ENCODE measurements at regions not wholly inside any gene's neighbourhood (a gene's known extent, or its start where the extent isn't known, plus 50 kb on each side); places are given as distances from the start of the nearest gene placed in this dataset.

DNA sequence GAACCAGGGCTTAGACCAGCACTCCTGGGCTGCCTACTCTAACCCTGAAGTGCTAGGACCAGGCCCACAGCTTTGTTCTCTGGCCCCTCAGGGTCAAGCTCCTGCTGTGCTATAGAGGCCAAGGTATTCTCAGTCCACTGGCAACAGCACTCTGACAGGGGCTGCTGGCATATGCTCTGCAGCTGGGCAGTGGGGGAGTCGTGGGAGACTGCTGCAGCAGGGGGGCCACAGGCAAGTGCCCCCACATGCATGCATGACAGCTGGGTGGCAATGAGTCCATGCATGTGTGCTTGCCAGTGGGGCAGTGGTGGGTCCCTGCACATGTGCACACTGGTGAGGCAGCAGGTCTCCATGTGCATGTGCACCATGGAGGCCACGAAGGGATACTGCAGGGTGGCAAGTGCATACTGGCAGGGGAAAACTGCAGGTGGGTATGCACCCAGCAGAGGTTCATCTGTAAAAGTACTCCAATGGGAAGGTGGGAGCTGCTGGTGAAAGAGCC lies 364.9 kb upstream of the IRAK1BP1 start:
- DNase-seq (ENCODE audit: extremely low spot score): no peak
- TF ChIP-seq BHLHE40 (IDR thresholded peaks at IDR 0.05; ENCODE audit: borderline replicate concordance): no peak
- TF ChIP-seq ARNT (IDR thresholded peaks at IDR 0.05): no peak
- no peak for TF ChIP-seq ELF4 (IDR thresholded peaks at IDR 0.05)
- ChIA-PET CTCF (no interaction called here), POLR2A (no interaction called here)

DNA sequence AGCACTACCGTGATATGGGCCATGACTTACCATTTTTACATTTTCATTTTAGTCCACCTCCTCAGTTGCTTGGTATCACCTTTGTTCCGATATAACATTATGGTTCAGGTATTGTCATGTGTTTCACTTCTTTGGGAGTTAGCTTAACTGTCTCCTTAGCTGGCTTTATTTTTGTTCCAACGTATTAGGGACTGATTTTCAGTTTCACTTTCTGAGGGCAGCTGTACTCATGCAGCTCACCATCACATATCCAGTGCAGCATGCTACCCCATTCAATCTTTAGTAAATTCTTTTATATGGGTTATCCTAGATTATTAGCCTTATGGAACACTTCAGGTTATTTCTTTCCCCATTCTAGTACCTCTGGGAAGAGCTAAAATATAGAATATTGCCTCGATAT lies 362.2 kb upstream of the IRAK1BP1 start:
- DNase-seq (ENCODE audit: extremely low spot score): no peak
- CTCF ChIA-PET: no interaction called here
- TF ChIP-seq CTBP1 (IDR thresholded peaks at IDR 0.05; ENCODE audit: borderline replicate concordance) (no peak), TARDBP (IDR thresholded peaks at IDR 0.05) (no peak), SP1 (IDR thresholded peaks at IDR 0.05) (no peak), FOXK2 (IDR thresholded peaks at IDR 0.05) (no peak), SUZ12 (IDR thresholded peaks at IDR 0.05) (no peak), ZNF384 (IDR thresholded peaks at IDR 0.05) (no peak), HDGF (IDR thresholded peaks at IDR 0.05; ENCODE audit: borderline replicate concordance) (no peak), L3MBTL2 (conservative IDR thresholded peaks at IDR 0.05) (no peak), FOXA1 (IDR thresholded peaks at IDR 0.05) (no peak), ELF4 (IDR thresholded peaks at IDR 0.05) (no peak), FOXM1 (IDR thresholded peaks at IDR 0.05; ENCODE audit: borderline replicate concordance) (no peak), BHLHE40 (IDR thresholded peaks at IDR 0.05; ENCODE audit: borderline replicate concordance) (no peak), ARNT (IDR thresholded peaks at IDR 0.05) (no peak), NFRKB (IDR thresholded peaks at IDR 0.05) (no peak), LEF1 (IDR thresholded peaks at IDR 0.05; ENCODE audit: borderline replicate concordance) (no peak)
- TF ChIP-seq, protein P1, sequence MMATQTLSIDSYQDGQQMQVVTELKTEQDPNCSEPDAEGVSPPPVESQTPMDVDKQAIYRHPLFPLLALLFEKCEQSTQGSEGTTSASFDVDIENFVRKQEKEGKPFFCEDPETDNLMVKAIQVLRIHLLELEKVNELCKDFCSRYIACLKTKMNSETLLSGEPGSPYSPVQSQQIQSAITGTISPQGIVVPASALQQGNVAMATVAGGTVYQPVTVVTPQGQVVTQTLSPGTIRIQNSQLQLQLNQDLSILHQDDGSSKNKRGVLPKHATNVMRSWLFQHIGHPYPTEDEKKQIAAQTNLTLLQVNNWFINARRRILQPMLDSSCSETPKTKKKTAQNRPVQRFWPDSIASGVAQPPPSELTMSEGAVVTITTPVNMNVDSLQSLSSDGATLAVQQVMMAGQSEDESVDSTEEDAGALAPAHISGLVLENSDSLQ (IDR thresholded peaks at IDR 0.05): no peak
- POLR2A ChIA-PET: no interaction called here

DNA sequence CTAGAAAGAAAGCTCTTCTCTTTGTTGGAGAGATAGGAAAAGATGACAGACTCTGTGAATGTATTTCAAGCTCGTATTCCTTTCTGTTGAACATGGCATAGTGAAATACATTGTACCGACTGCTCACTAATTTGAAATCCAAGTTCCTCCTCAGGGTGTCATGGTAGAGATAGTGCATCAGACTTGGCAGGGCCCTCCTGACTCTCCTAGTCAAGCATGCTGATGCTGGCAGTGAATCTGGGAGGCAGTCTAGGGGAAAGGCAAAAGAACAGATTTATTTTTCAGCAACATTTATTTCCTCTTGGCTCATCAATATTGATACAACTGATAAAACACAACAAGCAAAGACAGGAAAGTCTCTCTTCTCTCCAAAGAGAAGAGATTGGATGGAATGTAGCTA lies 356.3 kb upstream of the IRAK1BP1 start:
- TF ChIP-seq FOXA1 (IDR thresholded peaks at IDR 0.05): no peak
- TF ChIP-seq SP1 (IDR thresholded peaks at IDR 0.05): no peak
- no peak for TF ChIP-seq CTBP1 (IDR thresholded peaks at IDR 0.05; ENCODE audit: borderline replicate concordance)
- TF ChIP-seq BHLHE40 (IDR thresholded peaks at IDR 0.05; ENCODE audit: borderline replicate concordance): no peak
- no peak for TF ChIP-seq SUZ12 (IDR thresholded peaks at IDR 0.05)
- no peak for TF ChIP-seq HDGF (IDR thresholded peaks at IDR 0.05; ENCODE audit: borderline replicate concordance)
- no peak for TF ChIP-seq ELF4 (IDR thresholded peaks at IDR 0.05)
- no peak for TF ChIP-seq TARDBP (IDR thresholded peaks at IDR 0.05)
- no peak for TF ChIP-seq FOXM1 (IDR thresholded peaks at IDR 0.05; ENCODE audit: borderline replicate concordance)
- no peak for TF ChIP-seq ZNF384 (IDR thresholded peaks at IDR 0.05)
- no peak for TF ChIP-seq LEF1 (IDR thresholded peaks at IDR 0.05; ENCODE audit: borderline replicate concordance)
- TF ChIP-seq L3MBTL2 (conservative IDR thresholded peaks at IDR 0.05): no peak
- TF ChIP-seq, protein P1 (IDR thresholded peaks at IDR 0.05): no peak
- no peak for TF ChIP-seq NFRKB (IDR thresholded peaks at IDR 0.05)
- no peak for DNase-seq (ENCODE audit: extremely low spot score)
- ChIA-PET POLR2A (no interaction called here), CTCF (no interaction called here)

DNA sequence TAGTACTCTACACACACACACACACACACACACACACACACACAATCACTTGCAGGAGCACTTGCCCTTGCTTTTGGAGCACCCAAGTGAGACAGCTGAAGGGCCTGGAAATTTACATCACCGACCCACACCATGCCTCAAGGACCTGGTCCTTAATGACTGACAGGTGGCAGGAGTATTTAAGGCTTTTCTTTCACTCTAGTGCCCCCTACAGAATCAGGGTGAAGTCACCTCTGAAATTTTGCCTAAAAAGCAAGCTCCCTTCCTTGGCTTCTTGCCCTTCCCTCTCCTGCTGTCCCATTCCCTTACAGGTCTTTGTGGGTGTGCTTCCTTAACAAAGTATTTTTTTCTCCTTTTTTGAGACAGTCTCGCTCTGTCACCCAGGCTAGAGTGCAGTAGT lies 353.5 kb upstream of the IRAK1BP1 start:
- CTCF ChIA-PET: interaction anchor here (0.7 kb wide), 1 partner anchor 19 kb away, joined by 5 read pairs; no protein-coding TSS in a partner anchor
- TF ChIP-seq, protein P1 (IDR thresholded peaks at IDR 0.05): peak; percentile 66; the same call in 1 of the 2 replicates
- TF ChIP-seq LEF1 (IDR thresholded peaks at IDR 0.05; ENCODE audit: borderline replicate concordance): no peak
- POLR2A ChIA-PET: no interaction called here
- DNase-seq (ENCODE audit: extremely low spot score): no peak

DNA sequence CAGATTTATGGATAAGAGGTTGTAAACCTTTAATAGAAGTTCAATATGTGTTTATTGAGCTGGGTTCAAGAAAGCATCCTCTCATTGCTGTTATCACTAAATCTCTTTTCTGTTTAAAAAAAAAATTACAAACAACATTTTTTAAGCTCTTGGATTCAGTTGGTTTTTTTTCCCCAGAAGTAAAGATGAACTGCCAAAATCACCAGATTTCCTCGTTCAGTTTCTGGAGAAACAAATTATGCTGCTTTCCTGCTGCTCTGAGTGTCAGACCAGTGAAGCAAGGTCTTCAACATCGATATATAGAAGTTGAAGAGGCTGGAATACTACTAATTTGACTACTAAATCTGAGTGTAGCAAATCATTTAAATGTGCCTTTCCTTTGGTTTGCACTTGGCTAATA lies 352.1 kb upstream of the IRAK1BP1 start:
- DNase-seq (ENCODE audit: extremely low spot score): no peak
- POLR2A ChIA-PET: no interaction called here
- TF ChIP-seq FOXK2 (IDR thresholded peaks at IDR 0.05) (no peak), LEF1 (IDR thresholded peaks at IDR 0.05; ENCODE audit: borderline replicate concordance) (no peak), FOXA1 (IDR thresholded peaks at IDR 0.05) (no peak), TARDBP (IDR thresholded peaks at IDR 0.05) (no peak), ELF4 (IDR thresholded peaks at IDR 0.05) (no peak), L3MBTL2 (conservative IDR thresholded peaks at IDR 0.05) (no peak), CTBP1 (IDR thresholded peaks at IDR 0.05; ENCODE audit: borderline replicate concordance) (no peak), ZNF384 (IDR thresholded peaks at IDR 0.05) (no peak), SP1 (IDR thresholded peaks at IDR 0.05) (no peak), HDGF (IDR thresholded peaks at IDR 0.05; ENCODE audit: borderline replicate concordance) (no peak), FOXM1 (IDR thresholded peaks at IDR 0.05; ENCODE audit: borderline replicate concordance) (no peak), ARNT (IDR thresholded peaks at IDR 0.05) (no peak), NFRKB (IDR thresholded peaks at IDR 0.05) (no peak)
- TF ChIP-seq, protein P1 (IDR thresholded peaks at IDR 0.05): no peak
- CTCF ChIA-PET: no interaction called here

DNA sequence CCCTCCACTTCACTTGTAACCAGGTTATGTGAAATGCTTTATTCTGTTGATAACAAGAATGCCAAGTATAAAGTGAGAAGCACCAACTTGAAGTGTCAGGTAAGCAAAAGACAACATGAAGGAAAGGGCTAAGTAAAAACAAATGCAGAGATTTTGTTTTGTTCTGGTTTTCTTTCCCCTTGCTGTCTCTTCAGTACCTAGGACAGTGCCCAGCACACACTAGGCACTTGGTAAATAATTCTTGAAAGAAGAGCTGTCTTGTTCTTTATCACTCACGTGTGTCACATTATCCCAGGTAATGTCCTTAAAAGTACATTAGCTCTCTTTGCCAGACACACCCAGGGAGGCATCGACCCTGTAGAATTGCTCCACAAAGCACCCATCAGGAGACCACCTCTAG lies 350.0 kb upstream of the IRAK1BP1 start:
- no peak for TF ChIP-seq L3MBTL2 (conservative IDR thresholded peaks at IDR 0.05)
- TF ChIP-seq NFRKB (IDR thresholded peaks at IDR 0.05): no peak
- no peak for TF ChIP-seq BHLHE40 (IDR thresholded peaks at IDR 0.05; ENCODE audit: borderline replicate concordance)
- TF ChIP-seq SUZ12 (IDR thresholded peaks at IDR 0.05): no peak
- TF ChIP-seq ARNT (IDR thresholded peaks at IDR 0.05): no peak
- TF ChIP-seq ZNF384 (IDR thresholded peaks at IDR 0.05): no peak
- TF ChIP-seq, protein P1 (IDR thresholded peaks at IDR 0.05): no peak
- DNase-seq (ENCODE audit: extremely low spot score): no peak
- ChIA-PET POLR2A (no interaction called here), CTCF (no interaction called here)
